PC-3 (cell line): ENCODE measurements at regions not wholly inside any gene's neighbourhood (a gene's known extent, or its start where the extent isn't known, plus 50 kb on each side); places are given as distances from the start of the nearest gene placed in this dataset.

Experiments
- EZH2 ChIP-seq: fragments of 300-600 bp; sonication (generic); IDR thresholded peaks from one replicate; pipeline ENCODE4 v1.6.1; 2017; ENCODE audit warnings: antibody characterized with exemption, mild to moderate bottlenecking, low read length; ENCODE audit not compliant: unreplicated experiment
- EZH2phosphoT487 ChIP-seq: fragments of 300-600 bp; sonication (generic); IDR thresholded peaks from 2 replicates; pipeline ENCODE4 v1.6.1; 2018; ENCODE audit warnings: mild to moderate bottlenecking, antibody characterized with exemption, low read length, borderline replicate concordance

GRCh38 chr9:30711591-30711990 is 1672.9 kb upstream of the ACO1 start:
- TF ChIP-seq EZH2phosphoT487 (no peak), EZH2 (no peak)
